Loucy (cell line): ENCODE measurements at regions not wholly inside any gene's neighbourhood (a gene's known extent, or its start where the extent isn't known, plus 50 kb on each side); places are given as distances from the start of the nearest gene placed in this dataset.
A peak's percentile ranks its signal among the peaks of the same experiment; 100 is the strongest.

Source experiments
- H2AFZ ChIP-seq: fragments of 200-600 bp; sonication (generic); 2 replicates; pipeline ENCODE4 v1.6.0; 2016; ENCODE audit warnings: antibody characterized with exemption, mild to moderate bottlenecking, low read length, moderate library complexity
- H3F3A ChIP-seq: fragments of 200-600 bp; 2 replicates; pipeline ENCODE4 v1.6.0; 2016; ENCODE audit warnings: antibody characterized with exemption, low read depth, mild to moderate bottlenecking
- H3K27me3 ChIP-seq: fragments of 200-600 bp; sonication (generic); 2 replicates; pipeline ENCODE4 v1.6.1; 2014; ENCODE audit warnings: low read length, mild to moderate bottlenecking; ENCODE audit not compliant: insufficient read depth, poor library complexity, severe bottlenecking
- H3K36me3 ChIP-seq: fragments of 200-600 bp; sonication (generic); 2 replicates; pipeline ENCODE4 v1.6.1; 2016; ENCODE audit warnings: low read length; ENCODE audit not compliant: insufficient read depth
- H3K4me1 ChIP-seq: fragments of 200-600 bp; sonication (generic); 2 replicates; pipeline ENCODE4 v1.5.1; 2014; ENCODE audit warnings: low read length, mild to moderate bottlenecking; ENCODE audit not compliant: insufficient read depth, poor library complexity, severe bottlenecking
- H3K4me2 ChIP-seq: fragments of 200-600 bp; sonication (generic); 2 replicates; pipeline ENCODE4 v1.6.0; 2014; ENCODE audit warnings: antibody characterized with exemption, low read length, low read depth, mild to moderate bottlenecking; ENCODE audit not compliant: poor library complexity, severe bottlenecking
- H3K4me3 ChIP-seq: fragments of 200-600 bp; sonication (generic); 2 replicates; pipeline ENCODE4 v1.5.1; 2014; ENCODE audit warnings: low read length, mild to moderate bottlenecking, mixed read lengths; ENCODE audit not compliant: poor library complexity, severe bottlenecking
- H3K79me2 ChIP-seq: fragments of 200-600 bp; sonication (generic); 2 replicates; pipeline ENCODE4 v1.6.1; 2014; ENCODE audit warnings: low read length; ENCODE audit not compliant: insufficient read depth
- H3K9ac ChIP-seq: fragments of 200-600 bp; sonication (generic); 2 replicates; pipeline ENCODE4 v1.6.0; 2014; ENCODE audit warnings: mild to moderate bottlenecking, low read depth, low read length, moderate library complexity; ENCODE audit not compliant: poor library complexity, severe bottlenecking
- H3K9me2 ChIP-seq: fragments of 200-600 bp; sonication (generic); replicated peaks from 2 replicates; pipeline ENCODE4 v1.6.1; 2016; ENCODE audit warnings: low read depth, low read length, mixed read lengths
- H3K9me3 ChIP-seq: fragments of 200-600 bp; sonication (generic); 2 replicates; pipeline ENCODE4 v1.6.1; 2014; ENCODE audit warnings: mild to moderate bottlenecking, antibody characterized with exemption, low read length, low read depth; ENCODE audit not compliant: insufficient read depth
- H4K20me1 ChIP-seq: fragments of 200-600 bp; sonication (generic); 2 replicates; pipeline ENCODE4 v1.6.0; 2014; ENCODE audit warnings: antibody characterized with exemption, low read length, mild to moderate bottlenecking; ENCODE audit not compliant: insufficient read depth, poor library complexity, severe bottlenecking
- EZH2phosphoT487 ChIP-seq: fragments of 200-600 bp; IDR thresholded peaks from 2 replicates; pipeline ENCODE4 v1.6.1; 2018; ENCODE audit warnings: antibody characterized with exemption, mild to moderate bottlenecking, moderate library complexity, borderline replicate concordance
- TF ChIP-seq, protein P1 (sequence below): fragments of 200-600 bp; sonication (generic); conservative IDR thresholded peaks from 2 replicates; pipeline ENCODE4 v1.5.1; 2014; ENCODE audit warnings: mild to moderate bottlenecking, antibody characterized with exemption, low read length

DNA sequence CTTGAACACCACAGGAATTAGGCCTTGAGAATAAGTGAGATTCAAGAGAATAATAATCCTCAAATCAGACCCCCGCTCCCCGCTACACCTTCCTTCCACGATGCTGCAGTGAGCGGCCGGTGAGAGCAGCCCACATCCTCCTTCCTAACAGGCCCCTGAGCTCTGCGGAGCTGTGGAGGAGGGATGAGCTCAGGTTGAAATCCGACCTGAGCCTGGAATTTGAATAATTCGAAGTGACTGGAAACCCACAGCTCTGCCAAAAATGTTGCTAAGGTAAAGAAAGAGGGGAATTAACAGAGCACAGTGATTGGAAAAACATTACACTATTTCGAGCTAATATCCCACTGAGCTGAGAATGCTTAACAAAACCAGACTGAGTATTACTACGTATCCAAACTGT is 90.0 kb downstream of the URB2 start:
- Histone ChIP-seq H3K79me2 (no peaks in the 10 kb centered on the region), H3K4me3 (no peak overlapping the region), H3K9me2 (no peaks in the 10 kb centered on the region), H3F3A (no peaks in the 10 kb centered on the region), H3K27me3 (no peaks in the 10 kb centered on the region), H3K4me2 (no peak overlapping the region), H3K9ac (no peak overlapping the region), H3K9me3 (no peaks in the 10 kb centered on the region), H2AFZ (no peak overlapping the region; the same call in 1 of the 2 replicates), H3K36me3 (no peaks in the 10 kb centered on the region), H3K4me1 (no peaks in the 10 kb centered on the region), H4K20me1 (no peaks in the 10 kb centered on the region)
- no peak for TF ChIP-seq EZH2phosphoT487
- TF ChIP-seq, protein P1, sequence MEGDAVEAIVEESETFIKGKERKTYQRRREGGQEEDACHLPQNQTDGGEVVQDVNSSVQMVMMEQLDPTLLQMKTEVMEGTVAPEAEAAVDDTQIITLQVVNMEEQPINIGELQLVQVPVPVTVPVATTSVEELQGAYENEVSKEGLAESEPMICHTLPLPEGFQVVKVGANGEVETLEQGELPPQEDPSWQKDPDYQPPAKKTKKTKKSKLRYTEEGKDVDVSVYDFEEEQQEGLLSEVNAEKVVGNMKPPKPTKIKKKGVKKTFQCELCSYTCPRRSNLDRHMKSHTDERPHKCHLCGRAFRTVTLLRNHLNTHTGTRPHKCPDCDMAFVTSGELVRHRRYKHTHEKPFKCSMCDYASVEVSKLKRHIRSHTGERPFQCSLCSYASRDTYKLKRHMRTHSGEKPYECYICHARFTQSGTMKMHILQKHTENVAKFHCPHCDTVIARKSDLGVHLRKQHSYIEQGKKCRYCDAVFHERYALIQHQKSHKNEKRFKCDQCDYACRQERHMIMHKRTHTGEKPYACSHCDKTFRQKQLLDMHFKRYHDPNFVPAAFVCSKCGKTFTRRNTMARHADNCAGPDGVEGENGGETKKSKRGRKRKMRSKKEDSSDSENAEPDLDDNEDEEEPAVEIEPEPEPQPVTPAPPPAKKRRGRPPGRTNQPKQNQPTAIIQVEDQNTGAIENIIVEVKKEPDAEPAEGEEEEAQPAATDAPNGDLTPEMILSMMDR = no peak

DNA sequence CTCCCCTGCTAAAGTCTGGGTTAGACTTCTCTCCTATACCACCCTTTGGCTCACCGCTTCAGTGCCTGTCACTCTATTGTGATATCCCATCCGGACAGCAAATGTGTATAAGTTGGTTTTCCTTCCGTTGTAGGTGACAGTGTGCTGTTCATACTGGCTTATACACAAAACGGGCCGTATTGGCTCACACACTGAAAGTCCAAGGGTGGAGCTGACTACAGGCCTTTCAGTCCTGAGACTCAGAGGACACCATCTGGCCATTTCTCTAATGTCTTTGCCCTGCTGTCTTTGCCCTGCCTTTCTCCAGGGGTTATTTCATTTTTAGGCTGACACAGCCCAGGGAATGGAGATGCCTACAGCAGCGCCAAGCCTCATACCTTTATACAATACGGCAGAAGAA is 90.7 kb downstream of the URB2 start:
- H3K4me3 ChIP-seq = no peak overlapping the region
- no peaks in the 10 kb centered on the region for H3K36me3 ChIP-seq
- H3K9me3 ChIP-seq = no peaks in the 10 kb centered on the region
- H3K79me2 ChIP-seq = no peaks in the 10 kb centered on the region
- H2AFZ ChIP-seq = no peak overlapping the region
- TF ChIP-seq EZH2phosphoT487 = no peak
- TF ChIP-seq, protein P1 = no peak
- no peak overlapping the region for H3K9ac ChIP-seq
- H4K20me1 ChIP-seq = no peaks in the 10 kb centered on the region
- H3K27me3 ChIP-seq = no peaks in the 10 kb centered on the region
- no peaks in the 10 kb centered on the region for H3F3A ChIP-seq
- H3K4me2 ChIP-seq = no peak overlapping the region
- H3K4me1 ChIP-seq = no peaks in the 10 kb centered on the region
- no peaks in the 10 kb centered on the region for H3K9me2 ChIP-seq

DNA sequence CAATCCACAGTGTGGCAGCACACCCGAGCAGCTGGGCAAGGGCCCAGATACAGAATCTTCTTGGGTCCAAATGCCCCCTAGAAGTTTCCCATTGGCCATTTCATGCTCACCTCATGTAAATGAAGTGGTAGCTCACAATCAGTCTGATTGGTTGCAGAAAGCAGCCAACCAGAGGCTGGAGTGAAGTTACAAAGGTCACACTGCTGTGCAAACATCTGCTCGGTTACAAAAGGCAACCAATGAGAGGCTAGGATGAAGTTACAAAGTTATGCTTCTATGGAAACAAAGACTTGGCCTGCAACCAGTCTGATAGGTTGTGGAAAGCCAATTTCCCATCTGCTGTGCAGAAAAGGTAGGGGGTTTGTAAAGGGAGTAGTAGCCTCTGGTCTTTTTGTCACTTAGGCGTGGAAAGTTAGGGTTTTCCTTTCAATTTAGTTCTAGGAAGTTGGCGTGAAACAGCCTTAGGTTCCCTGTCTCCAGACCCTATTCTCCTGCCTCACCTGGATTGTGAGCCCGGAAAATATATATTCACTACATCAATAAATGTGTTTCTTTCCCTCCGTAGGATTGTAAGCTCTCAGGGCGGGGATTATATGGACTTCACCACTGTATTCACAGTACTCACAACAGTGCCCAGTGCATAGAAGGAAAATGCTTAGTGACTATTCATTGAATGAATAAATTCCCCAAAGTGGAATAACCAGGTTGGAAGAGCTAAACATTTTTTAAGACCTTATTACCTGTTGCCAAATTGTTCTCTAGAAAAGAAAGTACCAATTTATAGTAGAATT is 91.9 kb downstream of the URB2 start:
- H3K4me2 ChIP-seq = no peak overlapping the region
- no peaks in the 10 kb centered on the region for H3K36me3 ChIP-seq
- H3K9me3 ChIP-seq = no peaks in the 10 kb centered on the region
- H4K20me1 ChIP-seq = no peaks in the 10 kb centered on the region
- H3K79me2 ChIP-seq = no peaks in the 10 kb centered on the region
- H3K9ac ChIP-seq = no peak overlapping the region
- no peaks in the 10 kb centered on the region for H3K4me1 ChIP-seq
- TF ChIP-seq, protein P1 = no peak
- TF ChIP-seq EZH2phosphoT487 = no peak
- no peaks in the 10 kb centered on the region for H3F3A ChIP-seq
- peak overlapping the region; percentile 72 for H2AFZ ChIP-seq
- H3K4me3 ChIP-seq = no peak overlapping the region
- no peaks in the 10 kb centered on the region for H3K27me3 ChIP-seq
- no peaks in the 10 kb centered on the region for H3K9me2 ChIP-seq
